ENCODE measurements at regions not wholly inside any gene's neighbourhood (a gene's known extent, or its start where the extent isn't known, plus 50 kb on each side); places are given as distances from the start of the nearest gene placed in this dataset.
"Not testable (repeated sequence)": the region's sequence is repeated elsewhere in the genome, so short reads cannot be mapped to it uniquely, and the experiment has no call there.

GRCh38 chr2:49861821-49862220, 707.5 kb upstream of the FSHR start:
- no peak for DNase-seq

- no peak for DNase-seq
Observed at GRCh38 chr2:49860834-49861233, 706.5 kb upstream of the FSHR start.

GRCh38 chr2:49860170-49860569, 705.9 kb upstream of the FSHR start:
- DNase-seq = no peak

GRCh38 chr2:49858657-49859056, 704.3 kb upstream of the FSHR start:
- DNase-seq = no peak

- no peak for DNase-seq
Observed at GRCh38 chr2:49858113-49858490, 703.8 kb upstream of the FSHR start.

- DNase-seq = no peak
Observed at GRCh38 chr2:49857371-49858112, 703.2 kb upstream of the FSHR start.

GRCh38 chr2:49845671-49846070, 691.4 kb upstream of the FSHR start:
- no peak for DNase-seq

- DNase-seq = no peak
Observed at GRCh38 chr2:49845021-49845420, 690.7 kb upstream of the FSHR start.

- not testable (repeated sequence) for DNase-seq
Observed at GRCh38 chr2:49844113-49844512, 689.8 kb upstream of the FSHR start.

GRCh38 chr2:49843314-49843713, 689.0 kb upstream of the FSHR start:
- no peak for DNase-seq

- DNase-seq = no peak
Observed at GRCh38 chr2:49840428-49840975, 686.2 kb upstream of the FSHR start.

GRCh38 chr2:49839818-49840217, 685.5 kb upstream of the FSHR start:
- DNase-seq = no peak

GRCh38 chr2:49837561-49838293, 683.4 kb upstream of the FSHR start:
- no peak for DNase-seq

GRCh38 chr2:49836017-49836416, 681.7 kb upstream of the FSHR start:
- DNase-seq = no peak

- no peak for DNase-seq
Observed at GRCh38 chr2:49834433-49834832, 680.1 kb upstream of the FSHR start.

- no peak for DNase-seq
Observed at GRCh38 chr2:49832555-49832954, 678.2 kb upstream of the FSHR start.

GRCh38 chr2:49831698-49832367, 677.5 kb upstream of the FSHR start:
- DNase-seq = no peak

- no peak for DNase-seq
Observed at GRCh38 chr2:49830846-49831245, 676.5 kb upstream of the FSHR start.

GRCh38 chr2:49827366-49827765, 673.1 kb upstream of the FSHR start:
- DNase-seq = no peak

- no peak for DNase-seq
Observed at GRCh38 chr2:49813208-49813607, 658.9 kb upstream of the FSHR start.

- no peak for DNase-seq
Observed at GRCh38 chr2:49812730-49813129, 658.4 kb upstream of the FSHR start.

- no peak for DNase-seq
Observed at GRCh38 chr2:49811502-49811901, 657.2 kb upstream of the FSHR start.

GRCh38 chr2:49807689-49808088, 653.4 kb upstream of the FSHR start:
- DNase-seq = no peak

- DNase-seq = no peak
Observed at GRCh38 chr2:49804111-49804510, 649.8 kb upstream of the FSHR start.
